Ishikawa (cell line): ENCODE measurements at regions not wholly inside any gene's neighbourhood (a gene's known extent, or its start where the extent isn't known, plus 50 kb on each side); places are given as distances from the start of the nearest gene placed in this dataset.

Experiments used
- CEBPB ChIP-seq: IDR thresholded peaks from 2 replicates; pipeline ENCODE4 v1.6.1; 2012
- CREB1 ChIP-seq: IDR thresholded peaks from 2 replicates; pipeline ENCODE4 v1.6.1; 2012; ENCODE audit warnings: low read depth
- FOXM1 ChIP-seq: IDR thresholded peaks from 2 replicates; pipeline ENCODE4 v1.6.1; 2012; ENCODE audit warnings: low read depth, borderline replicate concordance
- NFIC ChIP-seq: IDR thresholded peaks from 2 replicates; pipeline ENCODE4 v1.6.1; 2012
- YY1 ChIP-seq: IDR thresholded peaks from 2 replicates; pipeline ENCODE4 v1.6.1; 2012; ENCODE audit warnings: low read depth
- TF ChIP-seq, protein P1 (sequence below): IDR thresholded peaks from 2 replicates; pipeline ENCODE4 v1.6.1; 2012; ENCODE audit warnings: low read depth, mild to moderate bottlenecking

DNA sequence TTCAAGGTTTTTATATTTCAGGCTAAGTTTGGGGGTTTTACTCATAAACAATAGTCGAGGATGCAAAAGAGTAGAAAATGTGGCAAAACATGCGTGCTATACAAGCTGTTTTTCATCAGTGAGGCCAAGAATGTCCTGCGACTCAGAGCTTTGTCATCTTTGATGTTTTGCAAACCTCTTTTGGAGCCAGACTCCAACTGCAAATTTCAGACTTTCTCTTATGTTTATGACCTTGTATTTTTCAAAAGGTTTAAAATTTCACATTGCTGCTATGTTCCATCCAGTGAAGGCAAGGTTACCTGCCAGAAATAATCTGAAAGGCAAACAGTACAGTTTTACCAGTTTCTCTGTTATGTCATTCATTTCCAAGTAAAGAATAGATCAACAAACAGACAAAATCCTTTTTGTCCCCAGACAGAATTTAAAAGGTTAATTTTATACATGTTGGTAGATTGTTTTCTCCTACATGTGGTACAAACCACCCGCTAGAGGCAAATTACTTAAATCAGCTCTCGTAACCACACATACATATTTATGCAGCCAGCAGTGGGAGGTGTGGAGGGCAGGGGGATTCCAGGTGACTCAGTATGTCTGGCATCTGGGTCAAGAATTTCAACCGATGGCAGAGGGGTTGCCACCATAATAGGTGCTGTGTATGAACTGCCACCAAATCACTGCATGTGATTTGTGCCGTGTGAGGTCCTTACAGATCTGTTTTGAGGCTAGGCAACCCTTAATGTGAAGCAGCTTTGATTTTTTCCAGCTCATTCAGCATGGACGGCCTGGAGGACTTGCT lies 119.8 kb upstream of the CPM start:
- TF ChIP-seq, protein P1, sequence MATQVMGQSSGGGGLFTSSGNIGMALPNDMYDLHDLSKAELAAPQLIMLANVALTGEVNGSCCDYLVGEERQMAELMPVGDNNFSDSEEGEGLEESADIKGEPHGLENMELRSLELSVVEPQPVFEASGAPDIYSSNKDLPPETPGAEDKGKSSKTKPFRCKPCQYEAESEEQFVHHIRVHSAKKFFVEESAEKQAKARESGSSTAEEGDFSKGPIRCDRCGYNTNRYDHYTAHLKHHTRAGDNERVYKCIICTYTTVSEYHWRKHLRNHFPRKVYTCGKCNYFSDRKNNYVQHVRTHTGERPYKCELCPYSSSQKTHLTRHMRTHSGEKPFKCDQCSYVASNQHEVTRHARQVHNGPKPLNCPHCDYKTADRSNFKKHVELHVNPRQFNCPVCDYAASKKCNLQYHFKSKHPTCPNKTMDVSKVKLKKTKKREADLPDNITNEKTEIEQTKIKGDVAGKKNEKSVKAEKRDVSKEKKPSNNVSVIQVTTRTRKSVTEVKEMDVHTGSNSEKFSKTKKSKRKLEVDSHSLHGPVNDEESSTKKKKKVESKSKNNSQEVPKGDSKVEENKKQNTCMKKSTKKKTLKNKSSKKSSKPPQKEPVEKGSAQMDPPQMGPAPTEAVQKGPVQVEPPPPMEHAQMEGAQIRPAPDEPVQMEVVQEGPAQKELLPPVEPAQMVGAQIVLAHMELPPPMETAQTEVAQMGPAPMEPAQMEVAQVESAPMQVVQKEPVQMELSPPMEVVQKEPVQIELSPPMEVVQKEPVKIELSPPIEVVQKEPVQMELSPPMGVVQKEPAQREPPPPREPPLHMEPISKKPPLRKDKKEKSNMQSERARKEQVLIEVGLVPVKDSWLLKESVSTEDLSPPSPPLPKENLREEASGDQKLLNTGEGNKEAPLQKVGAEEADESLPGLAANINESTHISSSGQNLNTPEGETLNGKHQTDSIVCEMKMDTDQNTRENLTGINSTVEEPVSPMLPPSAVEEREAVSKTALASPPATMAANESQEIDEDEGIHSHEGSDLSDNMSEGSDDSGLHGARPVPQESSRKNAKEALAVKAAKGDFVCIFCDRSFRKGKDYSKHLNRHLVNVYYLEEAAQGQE: no peak
- 0 out of 2 replicates have a peak, but pooled peaks have one; percentile 7 for TF ChIP-seq NFIC
- TF ChIP-seq CREB1: no peak
- TF ChIP-seq FOXM1: no peak
- no peak for TF ChIP-seq CEBPB
- TF ChIP-seq YY1: no peak
